ENCODE measurements at regions not wholly inside any gene's neighbourhood (a gene's known extent, or its start where the extent isn't known, plus 50 kb on each side); places are given as distances from the start of the nearest gene placed in this dataset.
A peak's percentile ranks its signal among the peaks of the same experiment; 100 is the strongest.
"Not testable (repeated sequence)": the region's sequence is repeated elsewhere in the genome, so short reads cannot be mapped to it uniquely, and the experiment has no call there.

GRCh38 chr6:113190170-113190569 lies 667.0 kb upstream of the MARCKS start:
- peak; percentile 9 for DNase-seq (ENCODE audit: low read depth)

- DNase-seq (ENCODE audit: low read depth) = no peak
Measured at GRCh38 chr6:113194090-113194489, 663.1 kb upstream of the MARCKS start.

- DNase-seq (ENCODE audit: low read depth) = no peak
Measured at GRCh38 chr6:113202852-113203714, 654.1 kb upstream of the MARCKS start.

GRCh38 chr6:113203715-113204110 lies 653.4 kb upstream of the MARCKS start:
- DNase-seq (ENCODE audit: low read depth) = no peak

GRCh38 chr6:113205553-113205952 lies 651.6 kb upstream of the MARCKS start:
- no peak for DNase-seq (ENCODE audit: low read depth)

GRCh38 chr6:113208726-113209125 lies 648.4 kb upstream of the MARCKS start:
- no peak for DNase-seq (ENCODE audit: low read depth)

- no peak for DNase-seq (ENCODE audit: low read depth)
Measured at GRCh38 chr6:113209315-113209714, 647.8 kb upstream of the MARCKS start.

- DNase-seq (ENCODE audit: low read depth) = no peak
Measured at GRCh38 chr6:113211170-113211569, 646.0 kb upstream of the MARCKS start.

- no peak for DNase-seq (ENCODE audit: low read depth)
Measured at GRCh38 chr6:113219783-113220182, 637.4 kb upstream of the MARCKS start.

GRCh38 chr6:113220832-113221231 lies 636.3 kb upstream of the MARCKS start:
- DNase-seq (ENCODE audit: low read depth) = no peak

GRCh38 chr6:113221850-113222249 lies 635.3 kb upstream of the MARCKS start:
- no peak for DNase-seq (ENCODE audit: low read depth)

- DNase-seq (ENCODE audit: low read depth) = no peak
Measured at GRCh38 chr6:113246186-113246585, 611.0 kb upstream of the MARCKS start.

- no peak for DNase-seq (ENCODE audit: low read depth)
Measured at GRCh38 chr6:113248532-113248931, 608.6 kb upstream of the MARCKS start.

GRCh38 chr6:113254194-113254593 lies 603.0 kb upstream of the MARCKS start:
- DNase-seq (ENCODE audit: low read depth) = not testable (repeated sequence)

GRCh38 chr6:113258771-113259170 lies 598.4 kb upstream of the MARCKS start:
- no peak for DNase-seq (ENCODE audit: low read depth)

GRCh38 chr6:113271437-113271836 lies 585.7 kb upstream of the MARCKS start:
- no peak for DNase-seq (ENCODE audit: low read depth)

- DNase-seq (ENCODE audit: low read depth) = no peak
Measured at GRCh38 chr6:113276601-113277000, 580.5 kb upstream of the MARCKS start.

- no peak for DNase-seq (ENCODE audit: low read depth)
Measured at GRCh38 chr6:113277111-113277510, 580.0 kb upstream of the MARCKS start.

GRCh38 chr6:113281014-113281413 lies 576.1 kb upstream of the MARCKS start:
- no peak for DNase-seq (ENCODE audit: low read depth)

- DNase-seq (ENCODE audit: low read depth) = no peak
Measured at GRCh38 chr6:113281431-113281830, 575.7 kb upstream of the MARCKS start.

- no peak for DNase-seq (ENCODE audit: low read depth)
Measured at GRCh38 chr6:113287396-113287795, 569.7 kb upstream of the MARCKS start.

GRCh38 chr6:113288409-113288808 lies 568.7 kb upstream of the MARCKS start:
- DNase-seq (ENCODE audit: low read depth) = no peak

- no peak for DNase-seq (ENCODE audit: low read depth)
Measured at GRCh38 chr6:113289166-113289565, 568.0 kb upstream of the MARCKS start.

- no peak for DNase-seq (ENCODE audit: low read depth)
Measured at GRCh38 chr6:113290684-113291083, 566.5 kb upstream of the MARCKS start.
